ENCODE measurements at regions not wholly inside any gene's neighbourhood (a gene's known extent, or its start where the extent isn't known, plus 50 kb on each side); places are given as distances from the start of the nearest gene placed in this dataset.

- Histone ChIP-seq H2AK5ac (ENCODE audit: low read depth, low read length) (no peak overlapping the region), H3K18ac (ENCODE audit: low read length) (no peak overlapping the region), H3K14ac (ENCODE audit: low read length) (no peak overlapping the region), H3K79me1 (ENCODE audit: low read depth, low read length) (no peaks in the 10 kb centered on the region), H2BK15ac (ENCODE audit: low read length) (no peak overlapping the region), H3K27ac (replicated peaks; ENCODE audit: low read length) (no peak overlapping the region), H3K4me1 (ENCODE audit: control insufficient read depth in 2 of 2, insufficient read depth in 1 of 2, low read depth in 1 of 2, low read length in 2 of 2) (no peaks in the 10 kb centered on the region), H3K27me3 (ENCODE audit: control insufficient read depth in 3 of 3, insufficient read depth in 3 of 3, low read depth in 1 of 3, low read length in 3 of 3) (no peaks in the 10 kb centered on the region), H3K4me2 (ENCODE audit: insufficient read depth, low read length, poor library complexity, severe bottlenecking) (no peak overlapping the region), H3K9me3 (replicated peaks in 1 of 2; ENCODE audit: control insufficient read depth in 2 of 2, insufficient read depth in 1 of 2, low read depth in 1 of 2, low read length in 2 of 2) (no peaks in the 10 kb centered on the region), H3K23ac (ENCODE audit: low read depth, low read length, poor library complexity) (no peak overlapping the region), H4K91ac (ENCODE audit: low read depth, low read length, poor library complexity) (no peak overlapping the region), H2BK12ac (ENCODE audit: low read length) (no peak overlapping the region), H3K36me3 (replicated peaks in 1 of 2; ENCODE audit: control insufficient read depth in 2 of 2, insufficient read depth in 2 of 2, low read length in 2 of 2) (no peaks in the 10 kb centered on the region), H3K9ac (ENCODE audit: low read depth, low read length, poor library complexity) (no peak overlapping the region), H3K4ac (ENCODE audit: low read length) (no peak overlapping the region), H4K8ac (ENCODE audit: low read depth, low read length) (no peak overlapping the region), H2AFZ (ENCODE audit: low read length) (no peak overlapping the region), H2BK120ac (ENCODE audit: low read depth, low read length) (no peak overlapping the region), H2BK5ac (ENCODE audit: low read length) (no peak overlapping the region), H3K4me3 (ENCODE audit: low read length in 2 of 2) (no peak overlapping the region)
- DNase-seq (ENCODE audit: low spot score) = no peak
- WGBS, 2 donors (ENCODE audit: extremely low coverage in 2 of 2, insufficient read length in 2 of 2, insufficient replicate concordance in 1 of 2) = no CpG with 5 or more reads among the region's 1 CpG
These were observed 166.4 kb downstream of the CASP12 start for GRCh38 chr11:104731890-104732289.

GRCh38 chr11:104728927-104729326, 169.3 kb downstream of the CASP12 start:
- no peaks in the 10 kb centered on the region for H3K36me3 ChIP-seq (replicated peaks in 1 of 2; ENCODE audit: control insufficient read depth in 2 of 2, insufficient read depth in 2 of 2, low read length in 2 of 2)
- H3K4me1 ChIP-seq (ENCODE audit: control insufficient read depth in 2 of 2, insufficient read depth in 1 of 2, low read depth in 1 of 2, low read length in 2 of 2) = no peaks in the 10 kb centered on the region
- H2BK5ac ChIP-seq (ENCODE audit: low read length) = no peak overlapping the region
- no peak overlapping the region for H3K4me2 ChIP-seq (ENCODE audit: insufficient read depth, low read length, poor library complexity, severe bottlenecking)
- H4K91ac ChIP-seq (ENCODE audit: low read depth, low read length, poor library complexity) = no peak overlapping the region
- no peak overlapping the region for H3K14ac ChIP-seq (ENCODE audit: low read length)
- no peak overlapping the region for H4K8ac ChIP-seq (ENCODE audit: low read depth, low read length)
- H3K4ac ChIP-seq (ENCODE audit: low read length) = no peak overlapping the region
- H2BK12ac ChIP-seq (ENCODE audit: low read length) = no peak overlapping the region
- no peak for DNase-seq (ENCODE audit: low spot score)
- H2BK120ac ChIP-seq (ENCODE audit: low read depth, low read length) = no peak overlapping the region
- no peak overlapping the region for H3K4me3 ChIP-seq (ENCODE audit: low read length in 2 of 2)
- no CpG with 5 or more reads among the region's 6 CpGs for WGBS, 2 donors (ENCODE audit: extremely low coverage in 2 of 2, insufficient read length in 2 of 2, insufficient replicate concordance in 1 of 2)
- no peak overlapping the region for H2BK15ac ChIP-seq (ENCODE audit: low read length)
- no peak overlapping the region for H3K18ac ChIP-seq (ENCODE audit: low read length)
- no peak overlapping the region for H2AFZ ChIP-seq (ENCODE audit: low read length)
- no peak overlapping the region for H3K27ac ChIP-seq (replicated peaks; ENCODE audit: low read length)
- H3K27me3 ChIP-seq (ENCODE audit: control insufficient read depth in 3 of 3, insufficient read depth in 3 of 3, low read depth in 1 of 3, low read length in 3 of 3) = no peaks in the 10 kb centered on the region
- no peaks in the 10 kb centered on the region for H3K79me1 ChIP-seq (ENCODE audit: low read depth, low read length)
- H2AK5ac ChIP-seq (ENCODE audit: low read depth, low read length) = no peak overlapping the region
- H3K9me3 ChIP-seq (replicated peaks in 1 of 2; ENCODE audit: control insufficient read depth in 2 of 2, insufficient read depth in 1 of 2, low read depth in 1 of 2, low read length in 2 of 2) = no peaks in the 10 kb centered on the region
- no peak overlapping the region for H3K23ac ChIP-seq (ENCODE audit: low read depth, low read length, poor library complexity)
- H3K9ac ChIP-seq (ENCODE audit: low read depth, low read length, poor library complexity) = no peak overlapping the region

- H3K23ac ChIP-seq (ENCODE audit: low read depth, low read length, poor library complexity) = no peak overlapping the region
- H3K14ac ChIP-seq (ENCODE audit: low read length) = no peak overlapping the region
- no peak overlapping the region for H2BK5ac ChIP-seq (ENCODE audit: low read length)
- H2BK120ac ChIP-seq (ENCODE audit: low read depth, low read length) = no peak overlapping the region
- H3K4me1 ChIP-seq (ENCODE audit: control insufficient read depth in 2 of 2, insufficient read depth in 1 of 2, low read depth in 1 of 2, low read length in 2 of 2) = no peaks in the 10 kb centered on the region
- no peak overlapping the region for H3K4me2 ChIP-seq (ENCODE audit: insufficient read depth, low read length, poor library complexity, severe bottlenecking)
- no peaks in the 10 kb centered on the region for H3K27me3 ChIP-seq (ENCODE audit: control insufficient read depth in 3 of 3, insufficient read depth in 3 of 3, low read depth in 1 of 3, low read length in 3 of 3)
- H4K91ac ChIP-seq (ENCODE audit: low read depth, low read length, poor library complexity) = no peak overlapping the region
- no peak overlapping the region for H3K4me3 ChIP-seq (ENCODE audit: low read length in 2 of 2)
- no peaks in the 10 kb centered on the region for H3K79me1 ChIP-seq (ENCODE audit: low read depth, low read length)
- no peaks in the 10 kb centered on the region for H3K36me3 ChIP-seq (replicated peaks in 1 of 2; ENCODE audit: control insufficient read depth in 2 of 2, insufficient read depth in 2 of 2, low read length in 2 of 2)
- H2AFZ ChIP-seq (ENCODE audit: low read length) = peak overlapping the region; percentile 27
- H2BK15ac ChIP-seq (ENCODE audit: low read length) = no peak overlapping the region
- DNase-seq (ENCODE audit: low spot score) = no peak
- H3K9ac ChIP-seq (ENCODE audit: low read depth, low read length, poor library complexity) = no peak overlapping the region
- H3K4ac ChIP-seq (ENCODE audit: low read length) = no peak overlapping the region
- H3K9me3 ChIP-seq (replicated peaks in 1 of 2; ENCODE audit: control insufficient read depth in 2 of 2, insufficient read depth in 1 of 2, low read depth in 1 of 2, low read length in 2 of 2) = no peaks in the 10 kb centered on the region
- no peak overlapping the region for H3K18ac ChIP-seq (ENCODE audit: low read length)
- no peak overlapping the region for H4K8ac ChIP-seq (ENCODE audit: low read depth, low read length)
- H2BK12ac ChIP-seq (ENCODE audit: low read length) = no peak overlapping the region
- no peak overlapping the region for H3K27ac ChIP-seq (replicated peaks; ENCODE audit: low read length)
- H2AK5ac ChIP-seq (ENCODE audit: low read depth, low read length) = no peak overlapping the region
- WGBS, 2 donors (ENCODE audit: extremely low coverage in 2 of 2, insufficient read length in 2 of 2, insufficient replicate concordance in 1 of 2) = no CpG with 5 or more reads among the region's 2 CpGs
These were observed 170.5 kb downstream of the CASP12 start for GRCh38 chr11:104727768-104728167.

GRCh38 chr11:104727095-104727494, 171.2 kb downstream of the CASP12 start:
- H2BK120ac ChIP-seq (ENCODE audit: low read depth, low read length) = no peak overlapping the region
- no peak overlapping the region for H3K4me2 ChIP-seq (ENCODE audit: insufficient read depth, low read length, poor library complexity, severe bottlenecking)
- WGBS, 2 donors (ENCODE audit: extremely low coverage in 2 of 2, insufficient read length in 2 of 2, insufficient replicate concordance in 1 of 2) = no CpG with 5 or more reads among the region's 1 CpG
- no peak overlapping the region for H2BK12ac ChIP-seq (ENCODE audit: low read length)
- H3K4me3 ChIP-seq (ENCODE audit: low read length in 2 of 2) = no peak overlapping the region
- no peak overlapping the region for H2BK5ac ChIP-seq (ENCODE audit: low read length)
- no peak overlapping the region for H3K23ac ChIP-seq (ENCODE audit: low read depth, low read length, poor library complexity)
- H4K8ac ChIP-seq (ENCODE audit: low read depth, low read length) = no peak overlapping the region
- no peak overlapping the region for H2AFZ ChIP-seq (ENCODE audit: low read length)
- no peaks in the 10 kb centered on the region for H3K36me3 ChIP-seq (replicated peaks in 1 of 2; ENCODE audit: control insufficient read depth in 2 of 2, insufficient read depth in 2 of 2, low read length in 2 of 2)
- no peak overlapping the region for H3K18ac ChIP-seq (ENCODE audit: low read length)
- no peaks in the 10 kb centered on the region for H3K27me3 ChIP-seq (ENCODE audit: control insufficient read depth in 3 of 3, insufficient read depth in 3 of 3, low read depth in 1 of 3, low read length in 3 of 3)
- H3K9me3 ChIP-seq (replicated peaks in 1 of 2; ENCODE audit: control insufficient read depth in 2 of 2, insufficient read depth in 1 of 2, low read depth in 1 of 2, low read length in 2 of 2) = no peaks in the 10 kb centered on the region
- no peaks in the 10 kb centered on the region for H3K4me1 ChIP-seq (ENCODE audit: control insufficient read depth in 2 of 2, insufficient read depth in 1 of 2, low read depth in 1 of 2, low read length in 2 of 2)
- H2AK5ac ChIP-seq (ENCODE audit: low read depth, low read length) = no peak overlapping the region
- H3K9ac ChIP-seq (ENCODE audit: low read depth, low read length, poor library complexity) = no peak overlapping the region
- no peak for DNase-seq (ENCODE audit: low spot score)
- no peak overlapping the region for H3K27ac ChIP-seq (replicated peaks; ENCODE audit: low read length)
- no peaks in the 10 kb centered on the region for H3K79me1 ChIP-seq (ENCODE audit: low read depth, low read length)
- H3K4ac ChIP-seq (ENCODE audit: low read length) = no peak overlapping the region
- H4K91ac ChIP-seq (ENCODE audit: low read depth, low read length, poor library complexity) = no peak overlapping the region
- H2BK15ac ChIP-seq (ENCODE audit: low read length) = no peak overlapping the region
- H3K14ac ChIP-seq (ENCODE audit: low read length) = no peak overlapping the region

All from neuronal stem cell (in vitro differentiated cells).